ENCODE measurements at regions not wholly inside any gene's neighbourhood (a gene's known extent, or its start where the extent isn't known, plus 50 kb on each side); places are given as distances from the start of the nearest gene placed in this dataset.
"Not testable (repeated sequence)": the region's sequence is repeated elsewhere in the genome, so short reads cannot be mapped to it uniquely, and the experiment has no call there.

DNA sequence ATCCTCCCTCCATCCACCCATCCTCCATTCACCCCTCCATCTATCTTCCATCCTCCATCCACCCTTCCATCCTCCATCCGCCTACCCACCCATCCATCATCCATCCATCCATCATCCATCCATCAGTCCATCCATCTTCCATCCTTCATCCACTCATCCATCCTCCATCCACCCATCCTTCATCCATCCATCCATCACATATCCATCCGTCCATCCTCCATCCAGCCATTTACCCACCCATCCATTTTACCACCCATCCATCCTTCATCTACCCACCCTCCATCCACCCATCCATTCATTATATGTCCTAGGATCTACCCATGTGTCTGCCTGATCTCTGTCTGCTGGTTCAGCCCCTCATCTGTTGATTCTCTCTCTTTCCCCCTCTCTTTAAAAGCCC, 58.9 kb downstream of the TMEM121 start:
- TF ChIP-seq, protein P1, sequence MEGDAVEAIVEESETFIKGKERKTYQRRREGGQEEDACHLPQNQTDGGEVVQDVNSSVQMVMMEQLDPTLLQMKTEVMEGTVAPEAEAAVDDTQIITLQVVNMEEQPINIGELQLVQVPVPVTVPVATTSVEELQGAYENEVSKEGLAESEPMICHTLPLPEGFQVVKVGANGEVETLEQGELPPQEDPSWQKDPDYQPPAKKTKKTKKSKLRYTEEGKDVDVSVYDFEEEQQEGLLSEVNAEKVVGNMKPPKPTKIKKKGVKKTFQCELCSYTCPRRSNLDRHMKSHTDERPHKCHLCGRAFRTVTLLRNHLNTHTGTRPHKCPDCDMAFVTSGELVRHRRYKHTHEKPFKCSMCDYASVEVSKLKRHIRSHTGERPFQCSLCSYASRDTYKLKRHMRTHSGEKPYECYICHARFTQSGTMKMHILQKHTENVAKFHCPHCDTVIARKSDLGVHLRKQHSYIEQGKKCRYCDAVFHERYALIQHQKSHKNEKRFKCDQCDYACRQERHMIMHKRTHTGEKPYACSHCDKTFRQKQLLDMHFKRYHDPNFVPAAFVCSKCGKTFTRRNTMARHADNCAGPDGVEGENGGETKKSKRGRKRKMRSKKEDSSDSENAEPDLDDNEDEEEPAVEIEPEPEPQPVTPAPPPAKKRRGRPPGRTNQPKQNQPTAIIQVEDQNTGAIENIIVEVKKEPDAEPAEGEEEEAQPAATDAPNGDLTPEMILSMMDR (IDR thresholded peaks at IDR 0.05) = not testable (repeated sequence)
- TF ChIP-seq EP300, POLR2A, POLR2AphosphoS5 (IDR thresholded peaks at IDR 0.05): not testable (repeated sequence)
